ENCODE measurements at regions not wholly inside any gene's neighbourhood (a gene's known extent, or its start where the extent isn't known, plus 50 kb on each side); places are given as distances from the start of the nearest gene placed in this dataset.

GRCh38 chr6:41441598-41442351 lies 104.4 kb upstream of the FOXP4 start:
- TF ChIP-seq, protein P1, sequence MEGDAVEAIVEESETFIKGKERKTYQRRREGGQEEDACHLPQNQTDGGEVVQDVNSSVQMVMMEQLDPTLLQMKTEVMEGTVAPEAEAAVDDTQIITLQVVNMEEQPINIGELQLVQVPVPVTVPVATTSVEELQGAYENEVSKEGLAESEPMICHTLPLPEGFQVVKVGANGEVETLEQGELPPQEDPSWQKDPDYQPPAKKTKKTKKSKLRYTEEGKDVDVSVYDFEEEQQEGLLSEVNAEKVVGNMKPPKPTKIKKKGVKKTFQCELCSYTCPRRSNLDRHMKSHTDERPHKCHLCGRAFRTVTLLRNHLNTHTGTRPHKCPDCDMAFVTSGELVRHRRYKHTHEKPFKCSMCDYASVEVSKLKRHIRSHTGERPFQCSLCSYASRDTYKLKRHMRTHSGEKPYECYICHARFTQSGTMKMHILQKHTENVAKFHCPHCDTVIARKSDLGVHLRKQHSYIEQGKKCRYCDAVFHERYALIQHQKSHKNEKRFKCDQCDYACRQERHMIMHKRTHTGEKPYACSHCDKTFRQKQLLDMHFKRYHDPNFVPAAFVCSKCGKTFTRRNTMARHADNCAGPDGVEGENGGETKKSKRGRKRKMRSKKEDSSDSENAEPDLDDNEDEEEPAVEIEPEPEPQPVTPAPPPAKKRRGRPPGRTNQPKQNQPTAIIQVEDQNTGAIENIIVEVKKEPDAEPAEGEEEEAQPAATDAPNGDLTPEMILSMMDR (IDR thresholded peaks at IDR 0.05), result no peak
- TF ChIP-seq CBX8 (IDR thresholded peaks at IDR 0.05), result no peak
- TF ChIP-seq NR3C1 (IDR thresholded peaks at IDR 0.05), result no peak
- TF ChIP-seq POLR2A (IDR thresholded peaks at IDR 0.05; ENCODE audit: low read length), result no peak
- TF ChIP-seq JUN (IDR thresholded peaks at IDR 0.05), result no peak
- TF ChIP-seq, protein P2, sequence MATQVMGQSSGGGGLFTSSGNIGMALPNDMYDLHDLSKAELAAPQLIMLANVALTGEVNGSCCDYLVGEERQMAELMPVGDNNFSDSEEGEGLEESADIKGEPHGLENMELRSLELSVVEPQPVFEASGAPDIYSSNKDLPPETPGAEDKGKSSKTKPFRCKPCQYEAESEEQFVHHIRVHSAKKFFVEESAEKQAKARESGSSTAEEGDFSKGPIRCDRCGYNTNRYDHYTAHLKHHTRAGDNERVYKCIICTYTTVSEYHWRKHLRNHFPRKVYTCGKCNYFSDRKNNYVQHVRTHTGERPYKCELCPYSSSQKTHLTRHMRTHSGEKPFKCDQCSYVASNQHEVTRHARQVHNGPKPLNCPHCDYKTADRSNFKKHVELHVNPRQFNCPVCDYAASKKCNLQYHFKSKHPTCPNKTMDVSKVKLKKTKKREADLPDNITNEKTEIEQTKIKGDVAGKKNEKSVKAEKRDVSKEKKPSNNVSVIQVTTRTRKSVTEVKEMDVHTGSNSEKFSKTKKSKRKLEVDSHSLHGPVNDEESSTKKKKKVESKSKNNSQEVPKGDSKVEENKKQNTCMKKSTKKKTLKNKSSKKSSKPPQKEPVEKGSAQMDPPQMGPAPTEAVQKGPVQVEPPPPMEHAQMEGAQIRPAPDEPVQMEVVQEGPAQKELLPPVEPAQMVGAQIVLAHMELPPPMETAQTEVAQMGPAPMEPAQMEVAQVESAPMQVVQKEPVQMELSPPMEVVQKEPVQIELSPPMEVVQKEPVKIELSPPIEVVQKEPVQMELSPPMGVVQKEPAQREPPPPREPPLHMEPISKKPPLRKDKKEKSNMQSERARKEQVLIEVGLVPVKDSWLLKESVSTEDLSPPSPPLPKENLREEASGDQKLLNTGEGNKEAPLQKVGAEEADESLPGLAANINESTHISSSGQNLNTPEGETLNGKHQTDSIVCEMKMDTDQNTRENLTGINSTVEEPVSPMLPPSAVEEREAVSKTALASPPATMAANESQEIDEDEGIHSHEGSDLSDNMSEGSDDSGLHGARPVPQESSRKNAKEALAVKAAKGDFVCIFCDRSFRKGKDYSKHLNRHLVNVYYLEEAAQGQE (IDR thresholded peaks at IDR 0.05), result no peak
- TF ChIP-seq GATA3 (IDR thresholded peaks at IDR 0.05; ENCODE audit: borderline replicate concordance), result no peak
- no peak for TF ChIP-seq ESRRA (IDR thresholded peaks at IDR 0.05; ENCODE audit: borderline replicate concordance, low read length)
- no peak for TF ChIP-seq CEBPB (IDR thresholded peaks at IDR 0.05)
- TF ChIP-seq, protein P3, sequence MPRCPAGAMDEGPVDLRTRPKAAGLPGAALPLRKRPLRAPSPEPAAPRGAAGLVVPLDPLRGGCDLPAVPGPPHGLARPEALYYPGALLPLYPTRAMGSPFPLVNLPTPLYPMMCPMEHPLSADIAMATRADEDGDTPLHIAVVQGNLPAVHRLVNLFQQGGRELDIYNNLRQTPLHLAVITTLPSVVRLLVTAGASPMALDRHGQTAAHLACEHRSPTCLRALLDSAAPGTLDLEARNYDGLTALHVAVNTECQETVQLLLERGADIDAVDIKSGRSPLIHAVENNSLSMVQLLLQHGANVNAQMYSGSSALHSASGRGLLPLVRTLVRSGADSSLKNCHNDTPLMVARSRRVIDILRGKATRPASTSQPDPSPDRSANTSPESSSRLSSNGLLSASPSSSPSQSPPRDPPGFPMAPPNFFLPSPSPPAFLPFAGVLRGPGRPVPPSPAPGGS (IDR thresholded peaks at IDR 0.05), result no peak
- no peak for TF ChIP-seq SMC3 (IDR thresholded peaks at IDR 0.05)
- no peak for TF ChIP-seq ZFP36 (IDR thresholded peaks at IDR 0.05; ENCODE audit: borderline replicate concordance, partially characterized antibody)
- TF ChIP-seq, protein P4, sequence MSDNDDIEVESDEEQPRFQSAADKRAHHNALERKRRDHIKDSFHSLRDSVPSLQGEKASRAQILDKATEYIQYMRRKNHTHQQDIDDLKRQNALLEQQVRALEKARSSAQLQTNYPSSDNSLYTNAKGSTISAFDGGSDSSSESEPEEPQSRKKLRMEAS (IDR thresholded peaks at IDR 0.05), result no peak
- no peak for TF ChIP-seq NFE2L2 (conservative IDR thresholded peaks at IDR 0.05; ENCODE audit: low read length)
